ENCODE measurements at regions not wholly inside any gene's neighbourhood (a gene's known extent, or its start where the extent isn't known, plus 50 kb on each side); places are given as distances from the start of the nearest gene placed in this dataset.
"Not testable (repeated sequence)": the region's sequence is repeated elsewhere in the genome, so short reads cannot be mapped to it uniquely, and the experiment has no call there.

DNA sequence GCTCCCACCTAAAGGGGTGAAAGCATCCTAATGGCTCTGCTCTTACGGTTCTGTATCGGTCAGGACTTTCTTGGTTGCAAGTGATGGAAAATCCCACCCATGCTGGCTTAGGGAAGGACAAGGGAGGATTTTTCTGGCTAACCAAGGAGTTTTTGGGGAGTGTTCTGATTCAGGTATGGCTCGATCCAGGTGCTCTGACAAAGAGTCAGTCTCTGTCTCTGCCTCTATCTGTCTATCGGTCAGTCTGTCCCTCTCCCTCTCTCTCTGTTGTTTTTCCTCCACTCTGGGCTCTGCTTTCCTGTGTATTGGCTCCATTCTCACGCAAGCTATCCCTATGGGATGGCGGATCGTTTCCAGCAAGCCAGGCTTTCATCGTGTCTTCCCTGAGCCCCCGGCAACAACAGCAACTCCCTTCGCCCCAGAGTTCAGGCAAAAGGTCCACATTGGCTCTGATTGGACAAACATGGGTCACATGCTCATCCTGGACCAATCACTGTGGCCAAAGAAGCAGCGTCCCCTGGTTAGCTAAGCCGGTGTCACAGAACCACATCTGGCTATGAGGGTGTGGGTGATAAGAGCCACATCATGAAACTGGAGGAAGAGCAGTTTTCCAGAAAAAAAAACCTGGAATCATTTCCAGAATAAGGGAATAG is 160.3 kb downstream of the BMP7 start:
- TF ChIP-seq, protein P1, sequence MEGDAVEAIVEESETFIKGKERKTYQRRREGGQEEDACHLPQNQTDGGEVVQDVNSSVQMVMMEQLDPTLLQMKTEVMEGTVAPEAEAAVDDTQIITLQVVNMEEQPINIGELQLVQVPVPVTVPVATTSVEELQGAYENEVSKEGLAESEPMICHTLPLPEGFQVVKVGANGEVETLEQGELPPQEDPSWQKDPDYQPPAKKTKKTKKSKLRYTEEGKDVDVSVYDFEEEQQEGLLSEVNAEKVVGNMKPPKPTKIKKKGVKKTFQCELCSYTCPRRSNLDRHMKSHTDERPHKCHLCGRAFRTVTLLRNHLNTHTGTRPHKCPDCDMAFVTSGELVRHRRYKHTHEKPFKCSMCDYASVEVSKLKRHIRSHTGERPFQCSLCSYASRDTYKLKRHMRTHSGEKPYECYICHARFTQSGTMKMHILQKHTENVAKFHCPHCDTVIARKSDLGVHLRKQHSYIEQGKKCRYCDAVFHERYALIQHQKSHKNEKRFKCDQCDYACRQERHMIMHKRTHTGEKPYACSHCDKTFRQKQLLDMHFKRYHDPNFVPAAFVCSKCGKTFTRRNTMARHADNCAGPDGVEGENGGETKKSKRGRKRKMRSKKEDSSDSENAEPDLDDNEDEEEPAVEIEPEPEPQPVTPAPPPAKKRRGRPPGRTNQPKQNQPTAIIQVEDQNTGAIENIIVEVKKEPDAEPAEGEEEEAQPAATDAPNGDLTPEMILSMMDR (conservative IDR thresholded peaks at IDR 0.05; ENCODE audit: low read depth, low read length) = no peak
- no peak overlapping the region for H3K4me3 ChIP-seq (ENCODE audit: low read length)

DNA sequence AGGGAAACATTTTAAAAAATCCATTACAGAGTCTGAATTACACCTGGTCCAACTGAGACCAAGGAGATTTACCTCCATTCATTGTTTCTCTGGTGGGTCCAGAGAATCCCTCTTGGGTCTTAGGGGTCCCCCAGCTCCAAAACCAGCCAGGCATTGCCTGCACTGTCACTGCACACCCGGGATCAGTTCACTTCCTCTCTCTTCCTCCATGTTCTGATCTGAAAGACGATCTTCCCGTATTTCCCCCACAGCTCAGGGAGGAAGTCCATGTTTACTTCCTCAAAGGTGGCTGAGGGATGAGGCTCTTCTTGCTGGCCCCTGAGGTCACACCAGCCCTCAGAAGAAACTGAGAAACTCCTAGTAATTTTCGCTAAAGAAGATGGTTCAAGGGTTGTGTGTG is 159.7 kb downstream of the BMP7 start:
- no peak for DNase-seq (ENCODE audit: low read depth)
- H3K4me3 ChIP-seq (ENCODE audit: low read length) = no peak overlapping the region
- TF ChIP-seq, protein P1 (conservative IDR thresholded peaks at IDR 0.05; ENCODE audit: low read depth, low read length) = no peak

More for the DNA sequence above, 160.3 kb downstream of the BMP7 start:
- DNase-seq (ENCODE audit: low read depth) = no peak

DNA sequence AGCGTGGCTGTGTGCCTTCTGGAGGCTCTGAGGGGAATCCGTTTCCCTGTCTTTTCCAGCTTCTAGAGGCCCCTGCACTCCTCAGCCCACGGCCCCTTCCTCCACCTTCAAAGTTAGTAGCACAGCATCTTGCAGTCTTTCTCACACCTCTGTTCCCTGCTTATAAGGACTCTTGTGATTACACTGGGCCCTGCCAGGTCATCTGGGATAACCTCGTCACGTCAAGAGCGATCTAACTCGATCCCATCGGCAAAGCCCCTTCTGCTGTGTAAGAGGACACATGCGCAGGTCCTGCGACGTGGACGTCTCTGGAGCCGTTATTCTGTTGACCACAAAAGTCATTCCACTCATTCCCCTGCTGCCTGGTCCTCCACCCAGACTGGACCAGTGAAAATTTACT is 159.2 kb downstream of the BMP7 start:
- H3K4me3 ChIP-seq (ENCODE audit: low read length) = no peak overlapping the region
- TF ChIP-seq, protein P1 (conservative IDR thresholded peaks at IDR 0.05; ENCODE audit: low read depth, low read length) = no peak
- no peak for DNase-seq (ENCODE audit: low read depth)

DNA sequence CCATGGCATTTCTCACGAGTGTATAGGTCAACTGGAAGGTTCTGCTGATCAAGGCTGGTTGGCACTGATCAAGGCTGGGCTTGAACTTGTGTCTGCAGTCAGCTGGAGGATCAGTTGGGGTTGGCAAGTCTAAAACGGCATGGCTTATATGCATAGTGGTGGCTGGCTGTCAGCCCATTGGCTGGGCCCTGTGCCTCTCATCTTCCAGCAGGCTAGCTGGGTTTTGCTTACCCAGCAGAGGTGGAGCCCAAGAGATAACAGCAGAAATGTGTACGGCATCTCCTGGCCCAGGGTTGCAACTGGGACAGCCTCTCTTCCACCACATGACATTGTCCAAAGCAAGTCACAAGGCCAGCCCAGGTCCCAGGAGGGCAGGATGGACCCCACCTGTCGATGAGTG is 158.2 kb downstream of the BMP7 start:
- no peak overlapping the region for H3K4me3 ChIP-seq (ENCODE audit: low read length)
- TF ChIP-seq, protein P1 (conservative IDR thresholded peaks at IDR 0.05; ENCODE audit: low read depth, low read length) = no peak
- DNase-seq (ENCODE audit: low read depth) = no peak

DNA sequence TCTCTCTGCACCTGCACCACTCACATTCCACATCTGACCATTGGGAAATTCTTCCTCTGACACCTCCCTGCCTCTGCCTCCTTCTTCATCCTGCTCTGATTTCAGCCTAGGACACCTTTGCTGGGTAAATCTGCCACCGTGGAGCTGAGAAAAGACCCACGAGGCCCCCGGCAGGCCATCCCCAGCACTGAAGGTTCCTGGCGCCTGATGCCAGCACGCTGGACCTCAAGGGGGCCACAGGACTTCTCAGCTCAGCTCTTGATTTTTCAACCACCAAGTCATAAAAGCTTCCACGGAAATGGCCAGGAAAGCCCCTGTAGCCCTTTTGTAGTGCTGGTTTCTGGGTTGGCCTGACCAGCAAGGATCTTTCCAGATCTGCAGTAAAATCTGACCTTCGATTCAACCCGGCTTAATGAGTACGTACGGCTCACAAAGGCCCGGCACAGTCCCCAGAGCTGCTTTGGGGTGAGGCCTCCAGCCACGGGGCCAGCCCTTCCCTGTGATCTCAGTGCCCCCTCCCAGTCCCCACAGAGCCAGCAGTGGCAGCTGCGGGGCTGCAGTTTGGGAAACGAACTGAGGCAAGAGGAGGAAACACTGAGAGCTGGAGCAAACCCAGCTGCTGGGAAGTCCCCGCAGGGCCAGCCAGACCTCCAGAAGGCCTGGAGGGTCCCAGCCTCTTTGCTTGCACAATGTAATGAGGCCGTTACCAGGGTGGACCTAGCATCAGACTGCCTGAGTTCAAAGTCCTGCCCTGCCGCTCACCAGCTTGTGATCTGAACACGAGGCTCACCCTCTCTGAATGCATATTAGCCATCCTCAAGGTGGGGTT is 157.5 kb downstream of the BMP7 start:
- DNase-seq (ENCODE audit: low read depth) = no peak
- H3K4me3 ChIP-seq (ENCODE audit: low read length) = no peak overlapping the region
- TF ChIP-seq, protein P1 (conservative IDR thresholded peaks at IDR 0.05; ENCODE audit: low read depth, low read length) = no peak

DNA sequence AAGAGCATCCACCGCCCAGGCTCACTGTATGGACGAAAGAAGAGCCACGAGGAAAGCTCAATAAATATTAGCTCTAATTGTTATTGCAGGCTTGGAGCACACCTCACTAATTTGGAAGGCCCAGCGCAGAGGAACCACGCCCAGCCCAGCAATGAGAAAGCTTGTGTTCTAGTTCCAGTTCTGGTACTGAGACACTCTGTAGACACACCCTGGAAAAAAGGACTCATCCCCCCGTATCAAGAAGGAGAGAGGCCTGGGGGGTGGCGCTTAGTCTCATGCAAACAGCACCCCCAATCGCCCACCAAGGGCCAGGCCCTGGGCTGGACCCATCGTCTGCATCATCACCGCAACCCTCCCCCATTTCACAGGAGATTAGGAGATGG is 156.9 kb downstream of the BMP7 start:
- H3K4me3 ChIP-seq (ENCODE audit: low read length) = no peak overlapping the region
- DNase-seq (ENCODE audit: low read depth) = no peak
- TF ChIP-seq, protein P1 (conservative IDR thresholded peaks at IDR 0.05; ENCODE audit: low read depth, low read length) = no peak

DNA sequence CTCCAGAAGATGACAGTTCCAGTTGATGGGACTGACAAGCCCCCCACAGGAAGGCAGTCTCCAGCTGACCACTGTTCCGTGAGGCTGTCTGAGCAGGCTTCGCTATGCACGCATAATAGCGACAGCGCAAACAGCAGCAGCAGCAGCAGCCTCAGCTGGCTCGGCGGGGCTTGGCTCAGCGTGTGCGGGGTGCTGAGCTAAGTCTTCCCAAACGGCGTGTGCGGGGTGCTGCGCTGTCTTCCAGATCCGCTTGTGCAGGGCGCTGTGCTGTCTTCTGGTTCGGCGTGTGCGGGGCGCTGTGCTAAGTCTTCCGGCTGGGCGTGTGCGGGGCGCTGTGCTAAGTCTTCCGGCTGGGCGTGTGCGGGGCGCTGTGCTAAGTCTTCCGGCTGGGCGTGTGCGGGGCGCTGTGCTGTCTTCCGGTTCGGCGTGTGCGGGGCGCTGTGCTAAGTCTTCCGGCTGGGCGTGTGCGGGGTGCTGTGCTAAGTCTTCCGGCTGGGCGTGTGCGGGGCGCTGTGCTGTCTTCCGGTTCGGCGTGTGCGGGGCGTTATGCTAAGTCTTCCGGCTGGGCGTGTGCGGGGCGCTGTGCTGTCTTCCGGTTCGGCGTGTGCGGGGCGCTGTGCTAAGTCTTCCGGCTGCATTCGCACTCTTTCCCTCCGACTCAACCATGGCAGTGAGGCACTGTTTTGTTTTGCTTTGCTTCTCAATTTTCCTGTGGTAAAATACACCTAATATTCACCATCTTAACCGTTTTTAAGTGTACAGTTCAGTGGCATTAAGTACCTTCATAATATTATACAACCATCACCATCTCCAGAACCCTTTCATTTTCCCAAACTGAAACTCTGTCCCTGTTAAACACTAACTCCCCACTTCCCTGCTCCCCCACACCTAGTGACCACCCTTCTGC is 156.1 kb downstream of the BMP7 start:
- DNase-seq (ENCODE audit: low read depth); H3K4me3 ChIP-seq (ENCODE audit: low read length): not testable (repeated sequence)

All from retinal pigment epithelial cell (primary cell).